ENCODE measurements at regions not wholly inside any gene's neighbourhood (a gene's known extent, or its start where the extent isn't known, plus 50 kb on each side); places are given as distances from the start of the nearest gene placed in this dataset.

DNA sequence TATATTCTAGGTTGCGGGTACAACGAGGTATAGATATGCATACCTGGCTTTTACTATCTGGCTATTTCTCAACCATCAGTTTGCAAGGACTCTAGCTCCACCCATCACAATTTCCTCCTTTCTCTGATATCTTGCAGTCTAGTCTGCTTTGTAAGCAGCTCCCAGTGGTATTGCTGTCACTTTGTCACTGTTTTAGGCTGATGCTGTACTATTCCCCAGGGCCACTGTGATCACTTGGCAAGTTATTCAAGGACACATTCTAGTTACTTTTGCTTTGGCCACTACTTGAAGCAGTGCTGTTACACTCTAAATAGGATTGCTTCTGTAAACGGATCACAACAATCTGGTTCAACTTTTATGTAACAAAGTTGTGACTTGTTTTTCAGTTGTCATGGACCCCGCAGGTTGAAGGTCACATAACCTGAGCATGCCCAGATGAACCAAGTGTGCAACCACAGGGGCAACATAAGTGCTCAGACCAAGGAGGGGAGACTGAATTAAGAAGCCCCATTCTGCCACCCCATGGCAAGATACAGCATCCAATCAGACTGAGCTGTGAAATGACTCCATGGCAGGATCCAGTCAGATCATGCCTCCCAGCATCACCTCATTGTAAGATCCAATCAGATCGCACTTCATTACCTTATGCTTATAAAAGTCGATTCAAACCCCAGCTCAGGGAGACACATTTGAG lies 588.4 kb upstream of the CITED2 start:
- Histone ChIP-seq H3K27ac (ENCODE audit: low read length, poor library complexity, severe bottlenecking) (no peak overlapping the region), H3K27me3 (ENCODE audit: control insufficient read depth in 1 of 2, insufficient read depth in 1 of 2, low read length in 2 of 2) (no peaks in the 10 kb centered on the region), H3K79me1 (replicated peaks; ENCODE audit: low read length, poor library complexity, severe bottlenecking) (no peaks in the 10 kb centered on the region), H2BK120ac (ENCODE audit: low read depth, low read length) (peak overlapping the region; percentile 6), H3K4me3 (ENCODE audit: insufficient read depth in 1 of 2, low read depth in 1 of 2, low read length in 2 of 2) (no peak overlapping the region), H2BK12ac (ENCODE audit: low read length in 2 of 2) (peak overlapping the region; percentile 80 to 97), H3K9me3 (ENCODE audit: control insufficient read depth, low read length) (no peaks in the 10 kb centered on the region), H3K23ac (ENCODE audit: low read length in 2 of 2) (no peak overlapping the region), H3K36me3 (ENCODE audit: control insufficient read depth in 1 of 2, insufficient read depth in 2 of 2, low read depth in 1 of 2, low read length in 2 of 2) (no peaks in the 10 kb centered on the region), H4K8ac (ENCODE audit: low read length) (peak overlapping the region; percentile 45), H2AK5ac (ENCODE audit: low read length, severe bottlenecking) (no peak overlapping the region), H2BK5ac (ENCODE audit: low read depth, low read length, poor library complexity, severe bottlenecking) (no peak overlapping the region), H3K4ac (ENCODE audit: low read depth in 1 of 2, low read length in 2 of 2) (peak overlapping the region; percentile 29 to 68), H3K4me2 (ENCODE audit: low read length, poor library complexity, severe bottlenecking) (no peak overlapping the region), H3K4me1 (ENCODE audit: control insufficient read depth, insufficient read depth, low read depth, low read length) (no peaks in the 10 kb centered on the region), H3K14ac (ENCODE audit: low read length in 2 of 2) (no peak overlapping the region), H2BK15ac (ENCODE audit: low read depth, poor library complexity, severe bottlenecking) (no peak overlapping the region), H2AFZ (ENCODE audit: low read depth, low read length) (no peak overlapping the region), H4K91ac (ENCODE audit: low read length) (peak overlapping the region; percentile 25), H3K18ac (ENCODE audit: low read depth in 1 of 2, low read length in 2 of 2) (peak overlapping the region; percentile 26 to 74), H3K9ac (ENCODE audit: low read length) (no peak overlapping the region)
- WGBS, result 95% methylated on average over 6 of the region's 6 CpGs
- DNase-seq, result no peak

DNA sequence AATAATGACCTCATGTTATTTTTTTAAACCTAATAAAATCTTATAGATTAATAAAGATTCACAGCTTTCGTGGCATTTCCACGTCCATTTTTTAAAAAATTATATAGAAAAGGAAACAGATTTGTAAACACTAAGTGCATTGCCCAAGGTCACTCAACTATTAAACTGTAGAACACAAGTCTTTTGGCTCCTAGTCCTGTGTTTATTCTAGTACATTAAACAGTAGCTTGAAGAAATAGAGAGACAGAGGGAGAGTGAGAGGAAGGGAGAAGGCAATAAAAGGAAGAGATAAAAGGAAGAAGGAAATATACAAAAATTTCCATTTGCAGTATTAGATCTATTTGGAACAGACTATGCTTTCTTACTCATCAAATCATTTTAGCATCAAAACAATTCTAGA lies 586.7 kb upstream of the CITED2 start:
- Histone ChIP-seq H3K4me3 (ENCODE audit: insufficient read depth in 1 of 2, low read depth in 1 of 2, low read length in 2 of 2) (no peak overlapping the region), H3K23ac (ENCODE audit: low read length in 2 of 2) (no peak overlapping the region), H3K4me2 (ENCODE audit: low read length, poor library complexity, severe bottlenecking) (no peak overlapping the region), H3K18ac (ENCODE audit: low read depth in 1 of 2, low read length in 2 of 2) (no peak overlapping the region), H3K4ac (ENCODE audit: low read depth in 1 of 2, low read length in 2 of 2) (no peak overlapping the region), H2AK5ac (ENCODE audit: low read length, severe bottlenecking) (no peak overlapping the region), H3K9ac (ENCODE audit: low read length) (no peak overlapping the region), H2BK15ac (ENCODE audit: low read depth, poor library complexity, severe bottlenecking) (no peak overlapping the region), H3K14ac (ENCODE audit: low read length in 2 of 2) (no peak overlapping the region), H4K91ac (ENCODE audit: low read length) (no peak overlapping the region), H3K27ac (ENCODE audit: low read length, poor library complexity, severe bottlenecking) (no peak overlapping the region), H3K36me3 (ENCODE audit: control insufficient read depth in 1 of 2, insufficient read depth in 2 of 2, low read depth in 1 of 2, low read length in 2 of 2) (no peaks in the 10 kb centered on the region), H3K9me3 (ENCODE audit: control insufficient read depth, low read length) (no peaks in the 10 kb centered on the region), H3K27me3 (ENCODE audit: control insufficient read depth in 1 of 2, insufficient read depth in 1 of 2, low read length in 2 of 2) (no peaks in the 10 kb centered on the region), H2BK12ac (ENCODE audit: low read length in 2 of 2) (no peak overlapping the region), H2BK5ac (ENCODE audit: low read depth, low read length, poor library complexity, severe bottlenecking) (no peak overlapping the region), H3K4me1 (ENCODE audit: control insufficient read depth, insufficient read depth, low read depth, low read length) (no peaks in the 10 kb centered on the region), H3K79me1 (replicated peaks; ENCODE audit: low read length, poor library complexity, severe bottlenecking) (no peaks in the 10 kb centered on the region), H4K8ac (ENCODE audit: low read length) (no peak overlapping the region), H2AFZ (ENCODE audit: low read depth, low read length) (no peak overlapping the region), H2BK120ac (ENCODE audit: low read depth, low read length) (no peak overlapping the region)
- WGBS, result no CpG with 5 or more reads among the region's 2 CpGs
- DNase-seq, result no peak

DNA sequence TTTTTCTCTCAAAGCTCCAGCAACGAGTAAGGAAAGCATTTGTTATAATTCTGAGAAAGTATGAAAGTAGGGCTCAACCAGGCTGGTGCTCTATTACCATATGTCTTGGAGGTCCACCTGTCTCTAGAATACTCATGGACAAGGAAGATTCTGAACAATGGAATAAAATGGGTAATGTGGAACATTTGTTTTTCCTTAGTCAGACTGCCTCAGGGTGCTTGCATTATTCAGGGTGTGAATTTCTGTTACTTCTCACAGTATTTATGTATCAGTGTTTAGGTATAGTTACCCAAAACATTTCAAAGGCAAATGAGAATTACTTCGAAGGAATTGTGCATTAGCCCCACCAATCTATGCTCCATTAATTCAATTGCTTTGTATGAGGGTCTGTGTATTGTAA lies 586.2 kb upstream of the CITED2 start:
- no peak overlapping the region for H3K4me3 ChIP-seq (ENCODE audit: insufficient read depth in 1 of 2, low read depth in 1 of 2, low read length in 2 of 2)
- no peak overlapping the region for H3K9ac ChIP-seq (ENCODE audit: low read length)
- no peaks in the 10 kb centered on the region for H3K4me1 ChIP-seq (ENCODE audit: control insufficient read depth, insufficient read depth, low read depth, low read length)
- no peak overlapping the region for H3K4ac ChIP-seq (ENCODE audit: low read depth in 1 of 2, low read length in 2 of 2)
- no peak overlapping the region for H3K27ac ChIP-seq (ENCODE audit: low read length, poor library complexity, severe bottlenecking)
- H2AFZ ChIP-seq (ENCODE audit: low read depth, low read length), result no peak overlapping the region
- no peak overlapping the region for H2AK5ac ChIP-seq (ENCODE audit: low read length, severe bottlenecking)
- peaks cover 3% of the 10 kb centered on the region for H3K9me3 ChIP-seq (ENCODE audit: control insufficient read depth, low read length)
- H3K14ac ChIP-seq (ENCODE audit: low read length in 2 of 2), result no peak overlapping the region
- no peaks in the 10 kb centered on the region for H3K36me3 ChIP-seq (ENCODE audit: control insufficient read depth in 1 of 2, insufficient read depth in 2 of 2, low read depth in 1 of 2, low read length in 2 of 2)
- H3K18ac ChIP-seq (ENCODE audit: low read depth in 1 of 2, low read length in 2 of 2), result no peak overlapping the region
- no peak overlapping the region for H2BK5ac ChIP-seq (ENCODE audit: low read depth, low read length, poor library complexity, severe bottlenecking)
- H2BK12ac ChIP-seq (ENCODE audit: low read length in 2 of 2), result no peak overlapping the region
- H3K27me3 ChIP-seq (ENCODE audit: control insufficient read depth in 1 of 2, insufficient read depth in 1 of 2, low read length in 2 of 2), result no peaks in the 10 kb centered on the region
- H3K79me1 ChIP-seq (replicated peaks; ENCODE audit: low read length, poor library complexity, severe bottlenecking), result no peaks in the 10 kb centered on the region
- DNase-seq, result no peak
- H2BK120ac ChIP-seq (ENCODE audit: low read depth, low read length), result no peak overlapping the region
- H2BK15ac ChIP-seq (ENCODE audit: low read depth, poor library complexity, severe bottlenecking), result no peak overlapping the region
- H3K23ac ChIP-seq (ENCODE audit: low read length in 2 of 2), result no peak overlapping the region
- H4K91ac ChIP-seq (ENCODE audit: low read length), result no peak overlapping the region
- no peak overlapping the region for H3K4me2 ChIP-seq (ENCODE audit: low read length, poor library complexity, severe bottlenecking)
- H4K8ac ChIP-seq (ENCODE audit: low read length), result no peak overlapping the region
- 87% methylated on average over 1 of the region's 2 CpGs for WGBS

DNA sequence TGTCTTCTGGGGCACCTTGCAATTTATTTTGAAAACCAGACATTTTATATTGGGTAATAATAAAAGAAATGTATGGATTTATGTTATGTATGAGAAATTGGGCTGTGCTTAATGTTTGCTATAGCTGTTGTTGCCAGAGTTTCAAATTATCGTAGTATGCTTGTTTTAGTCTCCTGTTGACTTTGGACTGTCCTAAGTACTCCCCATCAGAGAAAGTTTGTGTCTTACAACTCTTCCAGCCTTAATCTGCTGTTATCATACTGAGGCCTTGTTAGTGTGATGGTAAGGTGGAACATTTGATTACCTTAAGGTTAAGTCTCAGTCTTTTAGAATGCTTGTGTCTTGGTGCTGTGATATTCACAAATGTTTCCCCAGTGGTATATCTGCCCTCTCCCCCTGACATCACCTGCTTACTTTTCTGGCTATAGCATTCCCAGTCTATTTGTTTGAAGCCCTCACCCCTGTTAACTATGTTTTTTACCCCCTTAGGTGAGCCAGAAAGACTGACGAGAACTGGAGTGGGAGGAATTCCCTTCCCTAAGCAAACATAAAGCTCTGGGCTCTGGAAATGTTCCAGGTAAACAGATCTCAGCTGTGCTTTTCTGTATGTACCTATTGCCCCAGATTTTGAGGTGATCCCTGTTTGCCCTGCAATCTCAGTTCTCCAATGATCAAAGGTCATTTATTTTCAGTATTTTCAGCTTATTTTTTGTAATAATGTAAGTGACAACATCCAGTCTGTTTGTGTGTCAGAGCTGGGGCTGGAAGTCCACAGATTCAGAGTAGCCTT lies 581.1 kb upstream of the CITED2 start:
- Histone ChIP-seq H2AFZ (ENCODE audit: low read depth, low read length) (no peak overlapping the region), H2BK12ac (ENCODE audit: low read length in 2 of 2) (no peak overlapping the region), H3K23ac (ENCODE audit: low read length in 2 of 2) (no peak overlapping the region), H2BK15ac (ENCODE audit: low read depth, poor library complexity, severe bottlenecking) (no peak overlapping the region), H3K4me1 (ENCODE audit: control insufficient read depth, insufficient read depth, low read depth, low read length) (no peaks in the 10 kb centered on the region), H2BK5ac (ENCODE audit: low read depth, low read length, poor library complexity, severe bottlenecking) (no peak overlapping the region), H2AK5ac (ENCODE audit: low read length, severe bottlenecking) (no peak overlapping the region), H3K27me3 (ENCODE audit: control insufficient read depth in 1 of 2, insufficient read depth in 1 of 2, low read length in 2 of 2) (no peaks in the 10 kb centered on the region), H4K91ac (ENCODE audit: low read length) (no peak overlapping the region), H3K18ac (ENCODE audit: low read depth in 1 of 2, low read length in 2 of 2) (no peak overlapping the region), H4K8ac (ENCODE audit: low read length) (no peak overlapping the region), H3K9ac (ENCODE audit: low read length) (no peak overlapping the region), H3K4ac (ENCODE audit: low read depth in 1 of 2, low read length in 2 of 2) (no peak overlapping the region), H3K4me2 (ENCODE audit: low read length, poor library complexity, severe bottlenecking) (no peak overlapping the region), H3K36me3 (ENCODE audit: control insufficient read depth in 1 of 2, insufficient read depth in 2 of 2, low read depth in 1 of 2, low read length in 2 of 2) (no peaks in the 10 kb centered on the region), H3K27ac (ENCODE audit: low read length, poor library complexity, severe bottlenecking) (no peak overlapping the region), H3K14ac (ENCODE audit: low read length in 2 of 2) (no peak overlapping the region), H2BK120ac (ENCODE audit: low read depth, low read length) (no peak overlapping the region), H3K4me3 (ENCODE audit: insufficient read depth in 1 of 2, low read depth in 1 of 2, low read length in 2 of 2) (no peak overlapping the region), H3K9me3 (ENCODE audit: control insufficient read depth, low read length) (peaks cover 11% of the 10 kb centered on the region), H3K79me1 (replicated peaks; ENCODE audit: low read length, poor library complexity, severe bottlenecking) (no peaks in the 10 kb centered on the region)
- no peak for DNase-seq
- WGBS, result 91% methylated on average over 2 of the region's 2 CpGs
